ENCODE measurements at regions not wholly inside any gene's neighbourhood (a gene's known extent, or its start where the extent isn't known, plus 50 kb on each side); places are given as distances from the start of the nearest gene placed in this dataset.

DNA sequence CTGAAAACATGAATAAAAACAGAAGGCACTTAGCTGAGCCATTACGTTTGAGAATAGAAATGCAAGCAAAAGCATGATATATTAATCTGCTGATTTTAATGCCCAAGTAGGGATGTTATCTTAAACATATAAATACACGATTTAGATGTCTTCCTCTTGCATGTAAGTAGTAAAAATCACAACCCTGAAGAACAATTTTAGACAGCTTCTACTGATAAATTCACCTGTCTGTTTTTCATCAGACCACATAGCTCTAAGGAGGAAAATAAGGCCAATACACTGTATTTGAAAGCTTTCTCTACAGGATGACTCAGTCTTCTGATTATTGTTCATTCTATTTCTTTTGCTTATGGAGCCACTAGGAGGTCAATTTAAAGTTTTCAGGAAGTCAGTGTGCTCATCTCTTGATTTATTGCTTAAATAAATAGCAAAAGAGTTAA is 210.9 kb upstream of the CHRM2 start:
- Histone ChIP-seq H3K27ac (ENCODE audit: low read depth, low read length) (no peak overlapping the region), H2AFZ (ENCODE audit: low read depth, low read length, severe bottlenecking) (no peak overlapping the region), H3K9ac (ENCODE audit: low read length) (no peak overlapping the region), H3K9me3 (ENCODE audit: insufficient read depth, low read length) (no peaks in the 10 kb centered on the region), H3K4me3 (ENCODE audit: insufficient read depth, low read length, poor library complexity, severe bottlenecking) (no peak overlapping the region), H3K9me2 (replicated peaks; ENCODE audit: insufficient read depth, low read length) (0 out of 2 replicates have a peak, but pooled peaks cover 3% of the 10 kb centered on the region), H4K20me1 (ENCODE audit: low read depth, low read length) (no peaks in the 10 kb centered on the region), H3F3A (ENCODE audit: insufficient read depth) (no peaks in the 10 kb centered on the region), H3K79me2 (ENCODE audit: insufficient read depth, low read length) (no peaks in the 10 kb centered on the region), H3K27me3 (ENCODE audit: low read length) (no peaks in the 10 kb centered on the region), H3K4me2 (ENCODE audit: low read depth, low read length, poor library complexity, severe bottlenecking) (no peak overlapping the region), H3K36me3 (ENCODE audit: low read length) (no peaks in the 10 kb centered on the region)
- TF ChIP-seq, protein P1, sequence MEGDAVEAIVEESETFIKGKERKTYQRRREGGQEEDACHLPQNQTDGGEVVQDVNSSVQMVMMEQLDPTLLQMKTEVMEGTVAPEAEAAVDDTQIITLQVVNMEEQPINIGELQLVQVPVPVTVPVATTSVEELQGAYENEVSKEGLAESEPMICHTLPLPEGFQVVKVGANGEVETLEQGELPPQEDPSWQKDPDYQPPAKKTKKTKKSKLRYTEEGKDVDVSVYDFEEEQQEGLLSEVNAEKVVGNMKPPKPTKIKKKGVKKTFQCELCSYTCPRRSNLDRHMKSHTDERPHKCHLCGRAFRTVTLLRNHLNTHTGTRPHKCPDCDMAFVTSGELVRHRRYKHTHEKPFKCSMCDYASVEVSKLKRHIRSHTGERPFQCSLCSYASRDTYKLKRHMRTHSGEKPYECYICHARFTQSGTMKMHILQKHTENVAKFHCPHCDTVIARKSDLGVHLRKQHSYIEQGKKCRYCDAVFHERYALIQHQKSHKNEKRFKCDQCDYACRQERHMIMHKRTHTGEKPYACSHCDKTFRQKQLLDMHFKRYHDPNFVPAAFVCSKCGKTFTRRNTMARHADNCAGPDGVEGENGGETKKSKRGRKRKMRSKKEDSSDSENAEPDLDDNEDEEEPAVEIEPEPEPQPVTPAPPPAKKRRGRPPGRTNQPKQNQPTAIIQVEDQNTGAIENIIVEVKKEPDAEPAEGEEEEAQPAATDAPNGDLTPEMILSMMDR (IDR thresholded peaks at IDR 0.05; ENCODE audit: insufficient read depth, low read length, poor library complexity, severe bottlenecking): no peak
- no peak for TF ChIP-seq EZH2phosphoT487 (conservative IDR thresholded peaks at IDR 0.05; ENCODE audit: low read length)

DNA sequence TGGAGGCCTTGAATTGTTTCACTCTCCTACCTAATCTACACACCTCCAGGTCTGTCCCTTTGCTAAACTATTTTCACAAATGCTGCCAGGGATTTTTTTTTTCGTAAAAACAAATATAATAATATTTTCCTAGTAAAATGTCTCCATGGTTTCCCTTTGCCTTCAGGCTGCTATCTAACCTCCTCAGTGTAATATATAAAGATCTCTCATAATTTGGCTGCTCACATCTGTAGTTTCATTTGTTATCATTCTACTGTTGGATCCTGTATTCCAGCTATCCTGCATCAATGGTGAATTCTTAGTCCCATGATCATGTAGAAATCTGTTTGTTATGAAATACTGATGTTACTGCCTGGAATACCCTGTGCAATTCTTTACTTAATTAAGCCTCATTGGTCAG is 211.9 kb upstream of the CHRM2 start:
- H2AFZ ChIP-seq (ENCODE audit: low read depth, low read length, severe bottlenecking): no peak overlapping the region
- no peak overlapping the region for H3K4me2 ChIP-seq (ENCODE audit: low read depth, low read length, poor library complexity, severe bottlenecking)
- H3K36me3 ChIP-seq (ENCODE audit: low read length): no peaks in the 10 kb centered on the region
- H3K4me3 ChIP-seq (ENCODE audit: insufficient read depth, low read length, poor library complexity, severe bottlenecking): no peak overlapping the region
- TF ChIP-seq EZH2phosphoT487 (conservative IDR thresholded peaks at IDR 0.05; ENCODE audit: low read length): no peak
- TF ChIP-seq, protein P1 (IDR thresholded peaks at IDR 0.05; ENCODE audit: insufficient read depth, low read length, poor library complexity, severe bottlenecking): no peak
- no peaks in the 10 kb centered on the region for H3K9me3 ChIP-seq (ENCODE audit: insufficient read depth, low read length)
- H3F3A ChIP-seq (ENCODE audit: insufficient read depth): no peaks in the 10 kb centered on the region
- H3K9me2 ChIP-seq (replicated peaks; ENCODE audit: insufficient read depth, low read length): 0 out of 2 replicates have a peak, but pooled peaks cover 3% of the 10 kb centered on the region
- H3K79me2 ChIP-seq (ENCODE audit: insufficient read depth, low read length): no peaks in the 10 kb centered on the region
- no peak overlapping the region for H3K27ac ChIP-seq (ENCODE audit: low read depth, low read length)
- no peaks in the 10 kb centered on the region for H3K27me3 ChIP-seq (ENCODE audit: low read length)
- no peak overlapping the region for H3K9ac ChIP-seq (ENCODE audit: low read length)
- H4K20me1 ChIP-seq (ENCODE audit: low read depth, low read length): no peaks in the 10 kb centered on the region

DNA sequence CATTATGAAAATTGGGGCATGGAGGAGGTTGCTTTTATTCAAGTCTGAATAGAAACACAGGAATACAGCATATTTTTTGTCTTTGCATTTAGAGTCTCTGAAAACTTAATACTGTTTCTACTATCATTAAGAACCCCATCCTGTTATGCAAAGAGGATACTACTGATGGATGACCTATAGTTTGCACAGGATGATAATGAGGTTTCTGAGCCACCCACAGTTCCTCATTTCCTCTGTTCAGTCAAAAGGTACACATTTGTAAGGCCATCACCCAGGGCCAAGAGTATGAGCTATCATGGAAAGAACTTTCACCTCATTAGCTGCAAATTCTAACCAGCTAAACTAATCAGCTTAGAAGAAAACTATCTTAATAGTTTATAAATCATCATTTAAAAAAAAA is 213.0 kb upstream of the CHRM2 start:
- no peak overlapping the region for H3K4me2 ChIP-seq (ENCODE audit: low read depth, low read length, poor library complexity, severe bottlenecking)
- TF ChIP-seq, protein P1 (IDR thresholded peaks at IDR 0.05; ENCODE audit: insufficient read depth, low read length, poor library complexity, severe bottlenecking): no peak
- no peak for TF ChIP-seq EZH2phosphoT487 (conservative IDR thresholded peaks at IDR 0.05; ENCODE audit: low read length)
- no peak overlapping the region for H3K9ac ChIP-seq (ENCODE audit: low read length)
- no peak overlapping the region for H2AFZ ChIP-seq (ENCODE audit: low read depth, low read length, severe bottlenecking)
- no peaks in the 10 kb centered on the region for H3K36me3 ChIP-seq (ENCODE audit: low read length)
- H3K27ac ChIP-seq (ENCODE audit: low read depth, low read length): no peak overlapping the region
- H4K20me1 ChIP-seq (ENCODE audit: low read depth, low read length): no peaks in the 10 kb centered on the region
- no peaks in the 10 kb centered on the region for H3K9me3 ChIP-seq (ENCODE audit: insufficient read depth, low read length)
- no peaks in the 10 kb centered on the region for H3K79me2 ChIP-seq (ENCODE audit: insufficient read depth, low read length)
- no peak overlapping the region for H3K4me3 ChIP-seq (ENCODE audit: insufficient read depth, low read length, poor library complexity, severe bottlenecking)
- H3K27me3 ChIP-seq (ENCODE audit: low read length): no peaks in the 10 kb centered on the region
- no peaks in the 10 kb centered on the region for H3F3A ChIP-seq (ENCODE audit: insufficient read depth)
- no peaks in the 10 kb centered on the region for H3K9me2 ChIP-seq (replicated peaks; ENCODE audit: insufficient read depth, low read length)
